Thyroid gland (tissue), 4 donors: ENCODE measurements at regions not wholly inside any gene's neighbourhood (a gene's known extent, or its start where the extent isn't known, plus 50 kb on each side); places are given as distances from the start of the nearest gene placed in this dataset.

ENCODE experiments used
- DNase-seq, 2 donors: peaks; one replicate each; pipeline ENCODE4 v3.0.0-alpha.2; 2019
- H3K27ac ChIP-seq, 3 donors: fragments of 200-600 bp; sonication (generic); 1 replicate in 2 of 3; 2 replicates in 1 of 3; pipeline ENCODE4 v1.5.1; 2016 to 2019; ENCODE audit warnings: mild to moderate bottlenecking in 1 of 3, moderate library complexity in 1 of 3
- H3K27me3 ChIP-seq: fragments of 200-600 bp; sonication (generic); one replicate; pipeline ENCODE4 v1.5.1; 2019
- H3K36me3 ChIP-seq, 2 donors: fragments of 200-600 bp; sonication (generic); one replicate each; pipeline ENCODE4 v1.5.1; 2016 to 2019
- H3K4me1 ChIP-seq, 2 donors: fragments of 200-600 bp; sonication (generic); one replicate each; pipeline ENCODE4 v1.5.1; 2017 to 2019
- H3K4me3 ChIP-seq, 3 donors: fragments of 200-600 bp; sonication (generic); replicated peaks in 1 of 3; 1 replicate in 2 of 3; 2 replicates in 1 of 3; pipeline ENCODE4 v1.5.1; 2016; ENCODE audit warnings: mild to moderate bottlenecking in 1 of 3
- H3K9me3 ChIP-seq: fragments of 200-600 bp; sonication (generic); one replicate; pipeline ENCODE4 v1.5.1; 2017
- POLR2A ChIP-seq, 2 donors: fragments of 450-650 bp; IDR thresholded peaks; one replicate each; pipeline ENCODE4 v1.6.1; 2017; ENCODE audit warnings: antibody characterized with exemption in 2 of 2, mild to moderate bottlenecking in 2 of 2, moderate library complexity in 1 of 2
- WGBS, 2 donors: methylation state at CpG; one replicate each; pipeline ENCODE4 v1.1.5; 2017; 5-methylcytosine and 5-hydroxymethylcytosine counted together
- intact Hi-C: fragments of 100-400 bp; cut with DNase I; formaldehyde crosslinking; loops from one replicate; pipeline ENCODE4 v1.15.1; 2023
- TF ChIP-seq, protein P1 (sequence below), 6 experiments: fragments of 200-600 bp in 3 of 6; fragments of 450-650 bp in 3 of 6; sonication (generic) in 3 of 6; IDR thresholded peaks; one replicate each; pipeline ENCODE4 v1.5.1; 2016 to 2019; ENCODE audit warnings: antibody characterized with exemption in 6 of 6, mild to moderate bottlenecking in 2 of 6, inconsistent platforms in 1 of 6, moderate library complexity in 1 of 6

DNA sequence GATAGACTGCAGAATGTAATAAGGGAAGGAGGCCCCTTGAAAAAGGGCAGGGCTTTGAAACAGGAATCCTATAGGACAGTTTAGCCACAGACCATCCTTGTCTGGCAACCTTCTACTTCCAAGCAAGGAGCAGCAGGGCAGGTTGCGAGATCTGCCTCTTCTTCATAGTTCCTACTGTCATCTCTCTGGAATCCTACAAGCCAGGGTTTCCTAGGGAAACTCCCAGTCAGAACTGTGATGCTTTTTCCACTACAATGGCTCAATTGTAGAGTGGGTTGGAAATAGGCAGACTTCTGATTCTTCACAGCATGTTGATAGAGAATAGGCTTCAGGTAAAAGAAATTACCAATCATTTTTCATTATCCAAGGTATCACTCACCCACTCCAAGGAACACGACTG lies 186.3 kb downstream of the DACT1 start:
- Histone ChIP-seq H3K4me1 (no peaks in the 10 kb centered on the region), H3K36me3 (no peaks in the 10 kb centered on the region), H3K4me3 (no peak overlapping the region), H3K9me3 (no peaks in the 10 kb centered on the region), H3K27ac (no peak overlapping the region), H3K27me3 (no peaks in the 10 kb centered on the region)
- intact Hi-C loops: no loop called here
- no peak for DNase-seq
- TF ChIP-seq POLR2A (IDR thresholded peaks at IDR 0.05): no peak
- TF ChIP-seq, protein P1, sequence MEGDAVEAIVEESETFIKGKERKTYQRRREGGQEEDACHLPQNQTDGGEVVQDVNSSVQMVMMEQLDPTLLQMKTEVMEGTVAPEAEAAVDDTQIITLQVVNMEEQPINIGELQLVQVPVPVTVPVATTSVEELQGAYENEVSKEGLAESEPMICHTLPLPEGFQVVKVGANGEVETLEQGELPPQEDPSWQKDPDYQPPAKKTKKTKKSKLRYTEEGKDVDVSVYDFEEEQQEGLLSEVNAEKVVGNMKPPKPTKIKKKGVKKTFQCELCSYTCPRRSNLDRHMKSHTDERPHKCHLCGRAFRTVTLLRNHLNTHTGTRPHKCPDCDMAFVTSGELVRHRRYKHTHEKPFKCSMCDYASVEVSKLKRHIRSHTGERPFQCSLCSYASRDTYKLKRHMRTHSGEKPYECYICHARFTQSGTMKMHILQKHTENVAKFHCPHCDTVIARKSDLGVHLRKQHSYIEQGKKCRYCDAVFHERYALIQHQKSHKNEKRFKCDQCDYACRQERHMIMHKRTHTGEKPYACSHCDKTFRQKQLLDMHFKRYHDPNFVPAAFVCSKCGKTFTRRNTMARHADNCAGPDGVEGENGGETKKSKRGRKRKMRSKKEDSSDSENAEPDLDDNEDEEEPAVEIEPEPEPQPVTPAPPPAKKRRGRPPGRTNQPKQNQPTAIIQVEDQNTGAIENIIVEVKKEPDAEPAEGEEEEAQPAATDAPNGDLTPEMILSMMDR (IDR thresholded peaks at IDR 0.05): no peak
- 89 to 94% methylated on average over 2 of the region's 2 CpGs for WGBS, 2 donors

DNA sequence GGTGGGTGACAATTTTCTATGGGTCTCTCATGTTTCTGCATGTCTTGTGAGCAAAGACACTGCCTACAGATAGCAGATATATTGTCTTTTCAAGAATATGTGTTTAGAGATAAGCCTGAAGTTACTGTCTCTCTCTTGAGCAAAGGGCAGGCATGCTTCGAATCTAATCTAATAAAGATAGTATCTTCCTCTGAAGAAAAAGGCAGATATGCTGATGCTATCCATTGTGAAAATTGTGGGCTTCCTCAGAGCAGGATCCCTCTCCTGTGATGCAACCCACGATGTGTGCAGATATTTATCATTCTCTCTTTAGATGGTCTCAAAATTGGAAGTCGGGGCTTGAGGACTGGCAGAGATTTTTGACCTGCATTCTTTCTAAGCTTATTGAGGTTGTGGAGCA lies 187.0 kb downstream of the DACT1 start:
- no peaks in the 10 kb centered on the region for H3K27me3 ChIP-seq
- no peak overlapping the region for H3K27ac ChIP-seq
- no peak overlapping the region for H3K4me3 ChIP-seq
- WGBS, 2 donors: 79 to 81% methylated on average over 3 of the region's 3 CpGs
- TF ChIP-seq, protein P1 (IDR thresholded peaks at IDR 0.05): no peak
- TF ChIP-seq POLR2A (IDR thresholded peaks at IDR 0.05): no peak
- intact Hi-C loops: no loop called here
- no peak for DNase-seq
- no peaks in the 10 kb centered on the region for H3K36me3 ChIP-seq
- H3K9me3 ChIP-seq: no peaks in the 10 kb centered on the region
- H3K4me1 ChIP-seq: no peaks in the 10 kb centered on the region

DNA sequence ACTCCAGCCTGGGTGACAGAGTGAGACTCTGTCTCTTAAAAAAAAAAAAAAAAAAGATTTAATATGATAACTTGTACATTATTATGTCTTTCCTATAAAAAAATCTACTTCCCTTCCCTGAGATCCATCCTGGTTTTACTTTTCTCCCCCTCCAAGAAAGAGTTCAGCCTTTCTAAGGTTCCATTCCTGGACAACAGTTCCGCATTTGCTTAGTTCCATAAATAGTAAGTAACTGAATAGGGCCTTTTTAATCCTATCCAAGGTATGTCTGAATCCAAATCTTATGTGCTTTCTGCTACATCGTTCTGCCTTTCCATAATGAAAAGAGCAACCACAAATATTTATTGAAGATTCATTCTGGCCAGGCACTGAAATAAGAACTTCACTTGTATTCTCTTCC lies 187.8 kb downstream of the DACT1 start:
- Histone ChIP-seq H3K4me1 (no peaks in the 10 kb centered on the region), H3K9me3 (no peaks in the 10 kb centered on the region), H3K27ac (no peak overlapping the region), H3K36me3 (no peaks in the 10 kb centered on the region), H3K4me3 (no peak overlapping the region), H3K27me3 (no peaks in the 10 kb centered on the region)
- DNase-seq: no peak
- 80 to 82% methylated on average over 2 of the region's 2 CpGs for WGBS, 2 donors
- TF ChIP-seq, protein P1 (IDR thresholded peaks at IDR 0.05): no peak
- no peak for TF ChIP-seq POLR2A (IDR thresholded peaks at IDR 0.05)
- intact Hi-C loops: no loop called here

DNA sequence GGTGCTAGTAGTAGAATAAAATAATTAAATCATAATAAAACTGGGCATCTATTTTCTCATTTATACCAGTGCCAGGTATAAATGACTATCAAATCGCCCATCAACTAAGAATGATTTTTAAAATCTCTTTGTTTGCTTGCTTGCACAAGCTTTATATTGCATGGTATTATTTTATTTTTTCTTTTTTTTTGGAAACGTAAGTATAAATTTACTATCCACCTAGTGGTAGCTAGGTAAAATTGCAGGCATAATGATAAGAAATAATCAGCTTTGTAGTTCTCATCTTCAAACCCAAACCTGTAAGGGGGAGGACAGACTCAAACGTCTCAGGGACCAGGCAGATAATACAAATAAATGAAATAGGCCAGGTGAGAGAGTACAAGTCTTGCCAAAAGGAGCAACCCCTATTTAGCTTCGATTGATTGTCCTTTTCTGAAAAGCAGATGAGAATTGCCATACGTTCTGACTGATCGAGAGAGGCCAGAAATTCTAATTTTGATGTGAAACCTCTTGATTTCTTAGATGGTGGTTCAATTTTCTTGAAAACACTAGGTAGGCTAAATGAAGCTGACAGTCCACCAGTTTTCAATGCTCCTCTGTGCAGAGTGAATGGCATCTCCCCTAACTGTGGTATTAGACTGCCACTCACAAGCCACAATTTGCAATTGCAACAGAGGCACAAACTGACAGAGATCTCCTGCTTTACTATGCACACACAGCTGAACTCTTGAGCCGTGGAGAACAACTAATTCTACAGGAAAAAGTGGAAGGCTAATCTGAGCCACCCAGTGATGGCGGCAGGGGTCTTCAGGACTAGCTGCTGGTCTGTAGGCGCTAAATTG lies 189.3 kb downstream of the DACT1 start:
- no peak overlapping the region for H3K27ac ChIP-seq
- 88 to 90% methylated on average over 9 of the region's 9 CpGs for WGBS, 2 donors
- intact Hi-C loops: no loop called here
- no peak overlapping the region for H3K4me3 ChIP-seq
- no peak for DNase-seq
- H3K27me3 ChIP-seq: no peaks in the 10 kb centered on the region
- H3K36me3 ChIP-seq: no peaks in the 10 kb centered on the region
- H3K9me3 ChIP-seq: no peaks in the 10 kb centered on the region
- TF ChIP-seq POLR2A (IDR thresholded peaks at IDR 0.05): no peak
- TF ChIP-seq, protein P1 (IDR thresholded peaks at IDR 0.05): no peak
- H3K4me1 ChIP-seq: no peaks in the 10 kb centered on the region

DNA sequence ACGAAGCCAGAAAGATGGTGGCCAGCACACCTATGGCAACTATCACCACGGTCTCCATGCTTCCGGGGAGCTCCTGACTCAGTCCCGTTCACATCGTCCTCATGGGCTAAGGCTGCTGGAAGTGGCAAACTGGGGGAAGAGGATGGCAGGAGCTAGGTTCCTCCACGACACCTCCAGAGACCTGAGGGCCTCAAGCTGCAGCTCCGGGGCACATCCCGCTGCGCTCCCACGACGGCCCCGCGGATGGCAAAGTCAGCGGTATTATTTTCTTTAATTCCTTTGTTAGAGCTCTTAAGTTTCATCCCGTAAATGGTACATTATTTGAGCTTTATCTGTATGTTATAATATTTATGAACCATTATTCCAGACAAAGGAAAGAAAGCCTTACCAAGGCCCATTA lies 190.5 kb downstream of the DACT1 start:
- Histone ChIP-seq H3K27ac (no peak overlapping the region), H3K36me3 (no peaks in the 10 kb centered on the region), H3K4me1 (no peaks in the 10 kb centered on the region), H3K9me3 (no peaks in the 10 kb centered on the region), H3K27me3 (no peaks in the 10 kb centered on the region), H3K4me3 (no peak overlapping the region)
- TF ChIP-seq, protein P1 (IDR thresholded peaks at IDR 0.05): no peak
- TF ChIP-seq POLR2A (IDR thresholded peaks at IDR 0.05): no peak
- intact Hi-C loops: no loop called here
- no peak for DNase-seq
- 98% methylated on average over 15 of the region's 15 CpGs for WGBS, 2 donors
